GM19239 (cell line): ENCODE measurements at regions not wholly inside any gene's neighbourhood (a gene's known extent, or its start where the extent isn't known, plus 50 kb on each side); places are given as distances from the start of the nearest gene placed in this dataset.
"Not testable (repeated sequence)": the region's sequence is repeated elsewhere in the genome, so short reads cannot be mapped to it uniquely, and the experiment has no call there.

Source experiments
- DNase-seq: peaks from one replicate; pipeline ENCODE4 v3.0.0; 2011; ENCODE audit warnings: low spot score; ENCODE audit not compliant: insufficient read length
- FAIRE-seq: peaks from 2 replicates; lab custom pipeline; 2011; peaks lifted over from hg19 to GRCh38; lab: Jason Lieb, UNC

- no peak for DNase-seq
- FAIRE-seq = no peak
Observed at GRCh38 chr1:164054331-164054730, 504.7 kb upstream of the PBX1 start.

GRCh38 chr1:164058198-164058597 lies 500.8 kb upstream of the PBX1 start:
- FAIRE-seq (no peak), DNase-seq (no peak)

- DNase-seq (no peak), FAIRE-seq (no peak)
Observed at GRCh38 chr1:164061528-164061927, 497.5 kb upstream of the PBX1 start.

- DNase-seq (no peak), FAIRE-seq (no peak)
Observed at GRCh38 chr1:164064501-164064900, 494.5 kb upstream of the PBX1 start.

- DNase-seq (no peak), FAIRE-seq (no peak)
Observed at GRCh38 chr1:164071288-164071687, 487.7 kb upstream of the PBX1 start.

- DNase-seq = no peak
- FAIRE-seq = no peak
Observed at GRCh38 chr1:164086832-164087231, 472.2 kb upstream of the PBX1 start.

- FAIRE-seq (no peak), DNase-seq (no peak)
Observed at GRCh38 chr1:164087906-164088453, 471.0 kb upstream of the PBX1 start.

GRCh38 chr1:164092603-164093353 lies 466.2 kb upstream of the PBX1 start:
- DNase-seq (no peak), FAIRE-seq (no peak)

- DNase-seq (no peak), FAIRE-seq (no peak)
Observed at GRCh38 chr1:164093543-164093942, 465.4 kb upstream of the PBX1 start.

GRCh38 chr1:164101802-164102201 lies 457.2 kb upstream of the PBX1 start:
- DNase-seq (no peak), FAIRE-seq (no peak)

- DNase-seq = no peak
- FAIRE-seq = no peak
Observed at GRCh38 chr1:164131949-164132348, 427.0 kb upstream of the PBX1 start.

- DNase-seq (no peak), FAIRE-seq (no peak)
Observed at GRCh38 chr1:164137273-164137925, 421.6 kb upstream of the PBX1 start.

GRCh38 chr1:164141797-164142196 lies 417.2 kb upstream of the PBX1 start:
- DNase-seq = no peak
- FAIRE-seq = no peak

- FAIRE-seq = no peak
- no peak for DNase-seq
Observed at GRCh38 chr1:164154622-164155021, 404.4 kb upstream of the PBX1 start.

GRCh38 chr1:164155347-164155746 lies 403.6 kb upstream of the PBX1 start:
- DNase-seq = no peak
- FAIRE-seq = no peak

- FAIRE-seq = no peak
- no peak for DNase-seq
Observed at GRCh38 chr1:164163289-164163849, 395.6 kb upstream of the PBX1 start.

- DNase-seq (no peak), FAIRE-seq (no peak)
Observed at GRCh38 chr1:164165466-164165865, 393.5 kb upstream of the PBX1 start.

- FAIRE-seq, DNase-seq: not testable (repeated sequence)
Observed at GRCh38 chr1:164166454-164166853, 392.5 kb upstream of the PBX1 start.

- FAIRE-seq (no peak), DNase-seq (no peak)
Observed at GRCh38 chr1:164177118-164177517, 381.9 kb upstream of the PBX1 start.

GRCh38 chr1:164180824-164181223 lies 378.2 kb upstream of the PBX1 start:
- DNase-seq (no peak), FAIRE-seq (no peak)
